Colonic mucosa (tissue), 4 donors: ENCODE measurements at regions not wholly inside any gene's neighbourhood (a gene's known extent, or its start where the extent isn't known, plus 50 kb on each side); places are given as distances from the start of the nearest gene placed in this dataset.

ENCODE experiments used
- DNase-seq: peaks from one replicate; pipeline ENCODE4 v3.0.0-alpha.2; 2020
- H3K27ac ChIP-seq: fragments of 200-600 bp; one replicate; pipeline ENCODE4 v1.8.0; 2021
- H3K27me3 ChIP-seq: fragments of 200-600 bp; one replicate; pipeline ENCODE4 v1.8.0; 2021
- H3K36me3 ChIP-seq: fragments of 200-600 bp; one replicate; pipeline ENCODE4 v1.8.0; 2021
- H3K4me1 ChIP-seq: fragments of 200-600 bp; one replicate; pipeline ENCODE4 v1.8.0; 2021; ENCODE audit warnings: mild to moderate bottlenecking
- H3K4me3 ChIP-seq: fragments of 200-600 bp; one replicate; pipeline ENCODE4 v1.8.0; 2021
- H3K9ac ChIP-seq, 2 donors: one replicate each; pipeline ENCODE4 v1.7.0; 2013; ENCODE audit warnings: control low read depth in 2 of 2, low read depth in 2 of 2, low read length in 2 of 2
- H3K9me3 ChIP-seq: fragments of 200-600 bp; one replicate; pipeline ENCODE4 v1.8.0; 2021
- intact Hi-C: fragments of 100-400 bp; cut with DNase I; formaldehyde crosslinking; loops from one replicate; pipeline ENCODE4 v1.14.1; 2022
- TF ChIP-seq, protein P1 (sequence below): fragments of 200-600 bp; IDR thresholded peaks from one replicate; pipeline ENCODE4 v1.8.0; 2022; ENCODE audit warnings: antibody characterized with exemption, mild to moderate bottlenecking
- donor health status: healthy.
- donor health status: DM: no; HTN: no; CAD: no.
- donor health status: DM: no; HTN: no; CAD: no.

DNA sequence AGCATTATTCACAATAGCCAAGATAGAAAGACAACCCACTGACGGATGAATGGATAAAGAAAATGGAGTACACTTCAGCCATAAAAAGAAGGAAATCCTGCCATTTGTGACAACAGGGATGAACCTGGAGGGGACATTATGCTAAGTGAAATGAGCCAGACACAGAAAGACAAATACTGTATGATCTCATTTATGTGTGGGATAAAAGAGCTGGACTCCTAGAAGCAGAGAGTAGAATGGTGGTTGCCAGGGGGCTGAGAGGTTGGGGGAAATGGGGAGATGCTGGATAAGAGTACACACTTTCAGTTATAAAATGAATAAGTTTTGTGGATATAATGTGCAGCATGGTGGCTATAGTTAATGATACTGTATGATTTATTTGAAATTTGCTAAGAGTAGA is 124.4 kb downstream of the SEC23IP start:
- H3K9ac ChIP-seq = no peak overlapping the region
- H3K4me3 ChIP-seq = no peak overlapping the region
- no peak overlapping the region for H3K27ac ChIP-seq
- H3K36me3 ChIP-seq = no peaks in the 10 kb centered on the region
- TF ChIP-seq, protein P1, sequence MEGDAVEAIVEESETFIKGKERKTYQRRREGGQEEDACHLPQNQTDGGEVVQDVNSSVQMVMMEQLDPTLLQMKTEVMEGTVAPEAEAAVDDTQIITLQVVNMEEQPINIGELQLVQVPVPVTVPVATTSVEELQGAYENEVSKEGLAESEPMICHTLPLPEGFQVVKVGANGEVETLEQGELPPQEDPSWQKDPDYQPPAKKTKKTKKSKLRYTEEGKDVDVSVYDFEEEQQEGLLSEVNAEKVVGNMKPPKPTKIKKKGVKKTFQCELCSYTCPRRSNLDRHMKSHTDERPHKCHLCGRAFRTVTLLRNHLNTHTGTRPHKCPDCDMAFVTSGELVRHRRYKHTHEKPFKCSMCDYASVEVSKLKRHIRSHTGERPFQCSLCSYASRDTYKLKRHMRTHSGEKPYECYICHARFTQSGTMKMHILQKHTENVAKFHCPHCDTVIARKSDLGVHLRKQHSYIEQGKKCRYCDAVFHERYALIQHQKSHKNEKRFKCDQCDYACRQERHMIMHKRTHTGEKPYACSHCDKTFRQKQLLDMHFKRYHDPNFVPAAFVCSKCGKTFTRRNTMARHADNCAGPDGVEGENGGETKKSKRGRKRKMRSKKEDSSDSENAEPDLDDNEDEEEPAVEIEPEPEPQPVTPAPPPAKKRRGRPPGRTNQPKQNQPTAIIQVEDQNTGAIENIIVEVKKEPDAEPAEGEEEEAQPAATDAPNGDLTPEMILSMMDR = no peak
- H3K27me3 ChIP-seq = no peaks in the 10 kb centered on the region
- intact Hi-C loops = loop anchor here (10.0 kb wide), 1 partner anchor 318 kb away; no protein-coding TSS in a partner anchor
- H3K9me3 ChIP-seq = no peaks in the 10 kb centered on the region
- no peak for DNase-seq
- H3K4me1 ChIP-seq = no peaks in the 10 kb centered on the region

DNA sequence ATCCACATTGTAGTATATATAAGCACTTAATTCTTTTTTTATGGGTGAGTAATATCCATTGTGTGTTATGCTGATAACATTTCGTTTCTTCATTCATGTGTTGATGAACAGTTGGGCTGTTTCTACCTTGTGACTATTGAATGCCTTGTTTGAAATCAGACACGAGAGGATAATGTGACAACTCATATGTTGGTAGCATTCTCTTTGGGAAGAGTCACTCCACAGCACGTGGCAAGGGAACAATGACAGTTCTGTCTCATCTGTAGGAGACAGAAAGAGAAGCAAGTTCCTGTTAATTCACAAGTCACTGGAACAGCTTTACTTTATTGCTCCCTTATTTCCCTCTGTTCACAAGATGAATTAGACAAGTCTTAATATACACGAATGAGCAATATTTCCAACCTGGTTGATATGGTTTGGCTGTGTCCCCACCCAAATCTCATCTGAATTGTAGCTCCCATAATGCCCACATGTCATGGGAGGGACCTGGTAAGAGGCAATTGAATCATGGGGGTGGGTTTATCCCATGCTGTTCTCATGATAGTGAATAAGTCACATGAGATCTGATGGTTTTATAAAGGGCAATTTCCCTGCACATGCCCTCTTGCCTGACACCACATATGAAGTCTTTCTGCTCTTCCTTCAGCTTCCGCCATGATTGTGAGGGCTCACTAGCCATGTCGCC is 125.3 kb downstream of the SEC23IP start:
- Histone ChIP-seq H3K36me3 (no peaks in the 10 kb centered on the region), H3K27me3 (no peaks in the 10 kb centered on the region), H3K27ac (no peak overlapping the region), H3K9me3 (no peaks in the 10 kb centered on the region), H3K4me3 (no peak overlapping the region), H3K9ac (no peak overlapping the region), H3K4me1 (no peaks in the 10 kb centered on the region)
- no peak for DNase-seq
- intact Hi-C loops = loop anchor here (10.0 kb wide), 1 partner anchor 317 kb away; no protein-coding TSS in a partner anchor
- TF ChIP-seq, protein P1 = no peak

DNA sequence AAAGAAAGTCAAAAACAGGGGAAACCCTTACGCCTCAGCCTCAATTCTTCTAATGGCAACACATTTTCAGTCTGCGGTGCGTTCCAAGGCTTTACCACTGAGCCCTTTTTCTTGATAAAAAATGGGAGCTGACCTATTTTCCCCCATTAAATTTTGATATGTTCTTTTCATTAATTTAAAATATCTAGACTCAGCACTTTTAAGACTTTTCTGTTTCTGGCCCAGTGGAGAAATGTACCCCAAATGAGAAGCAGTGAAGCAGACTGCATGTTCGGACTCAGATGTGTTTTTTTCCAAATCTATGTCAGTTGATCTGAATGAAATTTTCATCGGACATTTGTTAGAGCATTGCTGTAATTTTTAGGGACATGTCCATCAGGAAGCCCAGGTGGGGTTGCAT is 126.2 kb downstream of the SEC23IP start:
- Histone ChIP-seq H3K4me1 (no peaks in the 10 kb centered on the region), H3K9ac (no peak overlapping the region), H3K27me3 (no peaks in the 10 kb centered on the region), H3K27ac (no peak overlapping the region), H3K4me3 (no peak overlapping the region), H3K36me3 (no peaks in the 10 kb centered on the region), H3K9me3 (no peaks in the 10 kb centered on the region)
- no peak for DNase-seq
- TF ChIP-seq, protein P1 = no peak
- intact Hi-C loops = loop anchor here (10.0 kb wide), 1 partner anchor 316 kb away; no protein-coding TSS in a partner anchor

DNA sequence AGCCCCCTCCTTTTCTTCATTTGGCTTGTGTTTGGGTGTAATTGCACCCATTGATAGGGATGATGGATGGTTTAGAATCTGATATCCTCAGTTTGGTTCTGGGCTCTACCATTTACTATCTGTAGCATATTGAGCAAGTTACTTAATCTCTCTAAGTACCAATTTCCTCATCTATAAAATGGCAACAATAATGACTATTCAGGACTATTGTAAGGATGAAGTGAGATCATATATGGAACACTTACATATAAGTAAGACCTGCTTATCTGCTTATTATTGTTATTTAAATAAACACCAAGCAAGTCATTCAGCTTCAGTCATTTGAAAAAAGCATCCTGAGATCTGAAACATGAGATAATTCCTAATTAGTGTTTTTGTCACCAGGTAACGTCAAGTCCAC is 127.0 kb downstream of the SEC23IP start:
- Histone ChIP-seq H3K4me3 (no peak overlapping the region), H3K27ac (no peak overlapping the region), H3K9ac (no peak overlapping the region), H3K9me3 (no peaks in the 10 kb centered on the region), H3K27me3 (no peaks in the 10 kb centered on the region), H3K4me1 (no peaks in the 10 kb centered on the region), H3K36me3 (no peaks in the 10 kb centered on the region)
- no peak for DNase-seq
- intact Hi-C loops = loop anchor here (10.0 kb wide), 1 partner anchor 315 kb away; no protein-coding TSS in a partner anchor
- TF ChIP-seq, protein P1 = no peak

DNA sequence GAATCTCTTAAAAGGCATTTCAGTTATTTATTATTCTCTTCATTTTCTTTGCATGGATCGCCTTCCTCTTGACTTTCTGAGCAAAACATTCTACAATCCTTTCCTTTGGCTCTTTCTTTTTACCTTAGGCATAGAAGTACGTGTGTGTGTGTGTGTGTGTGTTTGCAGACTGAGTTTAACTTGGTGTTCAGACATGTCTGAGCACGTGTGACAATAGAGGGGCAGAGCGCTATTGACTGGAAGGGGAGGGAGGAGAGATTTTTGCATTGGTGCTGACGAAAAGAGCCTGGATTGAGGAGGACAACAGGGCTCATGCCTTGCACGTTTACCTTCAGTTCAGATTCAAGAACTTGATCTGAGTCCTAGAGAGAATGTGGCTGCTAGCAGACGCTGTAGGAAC is 129.8 kb downstream of the SEC23IP start:
- intact Hi-C loops = no loop called here
- Histone ChIP-seq H3K27me3 (no peaks in the 10 kb centered on the region), H3K27ac (no peak overlapping the region), H3K9ac (no peak overlapping the region), H3K4me1 (no peaks in the 10 kb centered on the region), H3K9me3 (no peaks in the 10 kb centered on the region), H3K36me3 (no peaks in the 10 kb centered on the region), H3K4me3 (no peak overlapping the region)
- TF ChIP-seq, protein P1 = no peak
- DNase-seq = no peak
